ENCODE measurements at regions not wholly inside any gene's neighbourhood (a gene's known extent, or its start where the extent isn't known, plus 50 kb on each side); places are given as distances from the start of the nearest gene placed in this dataset.
"Not testable (repeated sequence)": the region's sequence is repeated elsewhere in the genome, so short reads cannot be mapped to it uniquely, and the experiment has no call there.

DNA sequence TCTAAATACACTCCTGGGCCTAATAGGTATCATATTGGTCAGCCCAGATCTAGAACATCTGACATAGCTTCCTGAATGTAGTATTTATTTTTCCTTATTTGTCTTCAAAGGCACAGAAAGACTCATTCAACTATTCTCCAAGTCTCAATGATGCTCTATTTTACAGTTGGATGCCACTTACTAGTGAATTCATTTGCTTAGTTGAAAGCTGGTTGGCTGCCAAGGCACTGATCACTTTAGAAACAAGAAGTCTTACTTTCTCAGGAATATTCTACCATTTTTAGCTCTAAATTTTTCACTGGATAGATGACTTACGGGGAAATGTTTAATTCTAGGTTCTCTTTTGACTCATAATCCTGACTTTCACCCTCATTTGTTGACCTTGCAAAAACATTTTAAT is 863.4 kb downstream of the SORCS1 start:
- WGBS: 92% methylated on average over 1 of the region's 1 CpG
- H3K9ac ChIP-seq (ENCODE audit: low read depth, low read length): no peak overlapping the region
- H3K27me3 ChIP-seq (ENCODE audit: insufficient read depth, low read length): no peaks in the 10 kb centered on the region
- no peaks in the 10 kb centered on the region for H3K9me3 ChIP-seq (ENCODE audit: insufficient read depth, low read depth, low read length)
- H3K27ac ChIP-seq (ENCODE audit: low read depth, low read length): no peak overlapping the region
- no peaks in the 10 kb centered on the region for H3K4me1 ChIP-seq (ENCODE audit: insufficient read depth, low read length)
- no peak overlapping the region for H3K4me3 ChIP-seq (ENCODE audit: low read length)
- H3K36me3 ChIP-seq (ENCODE audit: insufficient read depth, low read length): no peaks in the 10 kb centered on the region

DNA sequence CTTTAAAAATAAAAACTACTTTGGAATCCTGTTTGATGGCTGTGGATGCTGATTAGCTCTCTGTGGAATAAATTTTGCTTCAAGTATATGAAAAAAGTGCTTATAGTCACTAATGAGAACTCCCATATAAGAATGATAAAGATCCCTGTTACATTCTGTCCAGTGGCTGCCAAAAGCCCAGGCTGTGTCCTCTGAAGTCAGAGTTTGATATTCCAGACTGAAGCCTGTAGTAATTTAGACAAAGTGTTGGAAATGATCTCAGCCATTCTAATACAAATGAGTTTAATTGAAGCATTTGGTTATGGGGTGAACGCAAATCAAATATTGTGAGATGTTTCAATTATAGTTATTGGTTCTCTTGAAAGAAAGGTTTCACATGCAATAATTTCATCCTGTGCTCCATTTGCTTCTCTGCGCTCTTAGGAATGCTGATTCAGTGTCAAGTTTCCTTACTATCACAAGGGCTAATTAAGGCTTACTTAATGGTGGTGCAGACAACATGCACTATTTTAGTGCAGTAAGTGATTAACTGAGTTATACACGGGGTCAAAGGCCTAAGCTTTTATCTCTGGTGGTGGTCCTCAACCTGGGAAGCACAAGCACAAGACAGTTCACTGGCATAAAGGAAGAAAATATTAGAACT is 867.6 kb downstream of the SORCS1 start:
- no peak overlapping the region for H3K27ac ChIP-seq (ENCODE audit: low read depth, low read length)
- no peaks in the 10 kb centered on the region for H3K9me3 ChIP-seq (ENCODE audit: insufficient read depth, low read depth, low read length)
- WGBS: 78% methylated on average over 3 of the region's 3 CpGs
- H3K9ac ChIP-seq (ENCODE audit: low read depth, low read length): no peak overlapping the region
- peaks cover 10% of the 10 kb centered on the region for H3K4me1 ChIP-seq (ENCODE audit: insufficient read depth, low read length)
- no peaks in the 10 kb centered on the region for H3K27me3 ChIP-seq (ENCODE audit: insufficient read depth, low read length)
- no peak overlapping the region for H3K4me3 ChIP-seq (ENCODE audit: low read length)
- no peaks in the 10 kb centered on the region for H3K36me3 ChIP-seq (ENCODE audit: insufficient read depth, low read length)

DNA sequence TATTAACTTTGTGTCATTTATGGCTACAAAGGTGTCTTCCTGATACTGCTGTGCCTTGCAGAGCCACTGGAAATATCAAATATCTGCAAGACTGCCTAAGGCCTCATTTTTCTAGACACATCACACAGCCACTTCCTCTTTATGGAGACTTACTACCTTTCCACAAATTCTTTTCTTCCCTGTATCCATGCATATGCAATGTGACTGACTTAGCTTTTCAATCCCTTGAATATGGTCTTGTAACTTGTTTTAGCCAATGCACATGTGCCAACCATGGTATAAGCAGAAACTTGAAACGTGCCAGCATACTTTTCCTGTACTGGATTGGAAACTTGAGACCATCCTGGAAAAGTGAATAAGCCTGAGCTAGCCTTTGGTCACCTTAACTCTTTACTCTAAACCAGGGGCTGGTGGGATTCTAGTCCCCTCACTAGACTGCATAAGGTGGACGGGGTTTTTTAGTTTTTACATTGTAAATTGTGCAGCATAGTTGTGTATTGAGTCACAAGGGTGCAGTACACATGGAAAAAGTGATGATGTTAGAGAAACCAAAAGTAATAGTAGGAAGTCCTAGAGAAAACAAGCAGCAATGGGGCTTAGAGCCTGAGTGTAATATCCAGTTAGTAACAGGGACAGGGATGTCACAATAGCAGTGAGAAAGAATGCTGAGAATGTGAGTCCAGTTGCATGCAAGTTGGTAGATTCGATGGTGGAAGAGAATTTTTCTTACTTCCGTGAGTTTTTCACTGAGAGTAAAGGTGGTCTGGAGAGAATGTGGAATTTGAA is 879.5 kb downstream of the SORCS1 start:
- H3K36me3 ChIP-seq (ENCODE audit: insufficient read depth, low read length): no peaks in the 10 kb centered on the region
- no peak overlapping the region for H3K4me3 ChIP-seq (ENCODE audit: low read length)
- H3K9me3 ChIP-seq (ENCODE audit: insufficient read depth, low read depth, low read length): no peaks in the 10 kb centered on the region
- peaks cover 8% of the 10 kb centered on the region; the same call in 1 of the 2 replicates for H3K4me1 ChIP-seq (ENCODE audit: insufficient read depth, low read length)
- H3K27ac ChIP-seq (ENCODE audit: low read depth, low read length): no peak overlapping the region
- no peak overlapping the region for H3K9ac ChIP-seq (ENCODE audit: low read depth, low read length)
- no peaks in the 10 kb centered on the region for H3K27me3 ChIP-seq (ENCODE audit: insufficient read depth, low read length)
- 86% methylated on average over 4 of the region's 4 CpGs for WGBS

DNA sequence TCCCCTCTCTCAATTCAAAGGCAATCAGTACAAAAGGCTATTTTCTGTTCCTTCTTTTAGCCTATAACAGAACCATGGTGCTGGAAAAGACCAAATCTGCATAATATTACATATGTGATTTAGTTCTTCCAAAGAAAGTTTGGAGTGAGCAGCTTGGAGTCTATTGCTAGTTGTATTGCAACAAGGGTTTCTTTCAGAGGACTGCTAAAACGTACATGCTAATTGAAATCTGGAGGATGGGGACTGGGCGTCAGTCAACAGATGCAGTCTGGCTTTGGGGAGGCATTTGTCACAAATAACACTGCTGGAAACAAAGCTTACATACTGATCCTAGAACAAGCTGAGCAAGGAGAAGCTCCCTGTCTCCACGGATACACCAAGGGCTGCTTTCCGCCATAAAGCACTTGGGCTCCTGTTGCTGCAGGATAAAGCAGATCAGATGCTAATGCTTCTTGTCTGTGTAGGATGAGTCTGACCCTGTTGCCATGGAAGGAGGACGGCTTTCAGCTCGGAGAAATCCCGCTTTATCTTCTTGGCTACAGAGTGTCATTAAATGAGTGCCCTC is 883.5 kb downstream of the SORCS1 start:
- Histone ChIP-seq H3K27ac (ENCODE audit: low read depth, low read length) (no peak overlapping the region), H3K4me3 (ENCODE audit: low read length) (no peak overlapping the region), H3K9ac (ENCODE audit: low read depth, low read length) (no peak overlapping the region), H3K4me1 (ENCODE audit: insufficient read depth, low read length) (peaks cover 8% of the 10 kb centered on the region; the same call in 1 of the 2 replicates), H3K27me3 (ENCODE audit: insufficient read depth, low read length) (no peaks in the 10 kb centered on the region), H3K9me3 (ENCODE audit: insufficient read depth, low read depth, low read length) (no peaks in the 10 kb centered on the region), H3K36me3 (ENCODE audit: insufficient read depth, low read length) (no peaks in the 10 kb centered on the region)
- WGBS: 78% methylated on average over 7 of the region's 7 CpGs

DNA sequence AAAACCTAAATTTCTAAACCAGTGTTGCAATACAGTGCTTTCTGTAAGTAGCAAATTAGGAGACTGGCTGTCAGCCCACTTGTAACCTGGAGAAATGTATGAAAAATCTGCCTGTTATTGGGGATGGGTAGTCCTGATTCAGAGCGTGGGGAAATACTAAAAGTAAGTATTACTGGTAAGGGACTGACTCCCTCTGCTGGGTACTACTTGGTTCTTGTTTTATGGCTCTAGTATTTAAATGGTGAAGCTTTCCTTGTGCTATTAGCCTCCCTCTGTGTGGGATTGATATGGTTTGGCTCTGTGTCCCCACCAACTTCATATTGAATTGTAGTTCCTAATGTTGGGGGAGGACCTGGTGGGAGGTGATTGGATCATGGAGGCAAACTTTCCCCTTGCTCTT is 886.1 kb downstream of the SORCS1 start:
- no peaks in the 10 kb centered on the region for H3K9me3 ChIP-seq (ENCODE audit: insufficient read depth, low read depth, low read length)
- WGBS: 62% methylated on average over 1 of the region's 1 CpG
- H3K27ac ChIP-seq (ENCODE audit: low read depth, low read length): no peak overlapping the region
- H3K27me3 ChIP-seq (ENCODE audit: insufficient read depth, low read length): no peaks in the 10 kb centered on the region
- no peak overlapping the region for H3K4me3 ChIP-seq (ENCODE audit: low read length)
- no peaks in the 10 kb centered on the region for H3K36me3 ChIP-seq (ENCODE audit: insufficient read depth, low read length)
- H3K4me1 ChIP-seq (ENCODE audit: insufficient read depth, low read length): no peaks in the 10 kb centered on the region
- no peak overlapping the region for H3K9ac ChIP-seq (ENCODE audit: low read depth, low read length)

DNA sequence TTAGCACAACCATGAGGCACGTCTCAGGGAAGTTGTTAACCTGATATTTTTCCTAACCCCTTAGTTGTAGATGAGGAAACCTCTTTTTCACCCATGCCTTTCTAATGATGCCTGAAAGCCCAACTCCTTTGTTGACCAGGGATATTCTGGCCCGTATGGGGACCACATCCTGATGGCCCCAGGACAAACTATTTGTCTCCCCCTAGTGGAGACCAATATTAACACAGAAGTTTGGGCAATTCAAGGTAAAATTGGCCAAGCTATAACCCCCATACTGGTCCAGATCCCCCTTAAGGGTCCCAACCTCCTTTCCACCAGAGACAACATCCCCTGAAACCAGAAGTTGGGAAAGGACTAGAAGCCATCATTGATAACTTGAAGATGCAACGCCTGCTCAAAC is 893.3 kb downstream of the SORCS1 start:
- 85% methylated on average over 3 of the region's 3 CpGs for WGBS
- H3K27me3 ChIP-seq (ENCODE audit: insufficient read depth, low read length): no peaks in the 10 kb centered on the region
- no peak overlapping the region for H3K4me3 ChIP-seq (ENCODE audit: low read length)

DNA sequence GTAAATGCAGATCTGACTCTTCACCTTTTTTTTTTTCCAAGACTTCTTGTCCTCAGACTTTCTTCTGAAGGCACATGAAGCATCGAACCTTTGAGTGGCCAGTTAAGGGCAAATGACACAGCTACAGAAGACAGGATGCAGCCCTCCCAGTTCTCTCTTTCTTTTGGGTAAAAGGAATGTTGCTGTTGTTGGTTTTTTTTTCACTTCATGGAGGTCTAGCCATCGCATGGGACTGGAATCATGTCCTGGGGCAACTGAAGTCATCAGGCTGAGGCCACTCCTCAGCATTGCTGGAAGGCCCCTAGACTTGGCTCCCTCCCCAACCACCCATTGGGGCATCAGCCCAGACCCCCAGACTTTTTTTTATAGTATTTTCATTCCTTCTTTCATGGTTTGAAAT is 896.5 kb downstream of the SORCS1 start:
- no peak overlapping the region for H3K9ac ChIP-seq (ENCODE audit: low read depth, low read length)
- H3K4me3 ChIP-seq (ENCODE audit: low read length): no peak overlapping the region
- H3K27ac ChIP-seq (ENCODE audit: low read depth, low read length): no peak overlapping the region
- H3K36me3 ChIP-seq (ENCODE audit: insufficient read depth, low read length): no peaks in the 10 kb centered on the region
- no peaks in the 10 kb centered on the region for H3K4me1 ChIP-seq (ENCODE audit: insufficient read depth, low read length)
- no peaks in the 10 kb centered on the region for H3K27me3 ChIP-seq (ENCODE audit: insufficient read depth, low read length)
- H3K9me3 ChIP-seq (ENCODE audit: insufficient read depth, low read depth, low read length): no peaks in the 10 kb centered on the region
- WGBS: 80% methylated on average over 2 of the region's 2 CpGs

More for the DNA sequence above, 893.3 kb downstream of the SORCS1 start:
- H3K27ac ChIP-seq (ENCODE audit: low read depth, low read length): no peak overlapping the region
- no peaks in the 10 kb centered on the region for H3K9me3 ChIP-seq (ENCODE audit: insufficient read depth, low read depth, low read length)
- H3K9ac ChIP-seq (ENCODE audit: low read depth, low read length): no peak overlapping the region
- no peaks in the 10 kb centered on the region for H3K36me3 ChIP-seq (ENCODE audit: insufficient read depth, low read length)
- H3K4me1 ChIP-seq (ENCODE audit: insufficient read depth, low read length): no peaks in the 10 kb centered on the region

DNA sequence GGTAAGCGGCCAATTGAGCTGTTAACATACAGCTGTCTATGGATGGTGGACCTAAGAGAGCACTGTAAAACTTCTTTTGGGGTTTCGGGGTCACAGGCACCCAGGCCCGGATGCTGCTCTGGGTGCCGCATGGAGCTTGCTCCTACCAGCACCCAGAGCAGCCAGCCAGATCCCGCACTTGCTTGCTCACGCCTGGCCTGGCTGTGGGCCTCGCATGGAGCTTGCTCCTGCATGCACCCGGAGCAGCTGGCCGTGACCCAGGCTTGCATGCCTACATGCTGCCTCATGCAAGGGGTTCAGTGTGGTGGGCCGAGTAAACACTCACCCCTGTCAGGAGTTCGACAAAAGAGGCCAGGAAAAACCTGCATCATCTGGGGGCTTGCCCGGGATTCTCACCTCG is 896.9 kb downstream of the SORCS1 start:
- H3K4me3 ChIP-seq (ENCODE audit: low read length): no peak overlapping the region
- WGBS: 88% methylated on average over 13 of the region's 13 CpGs
- no peaks in the 10 kb centered on the region for H3K27me3 ChIP-seq (ENCODE audit: insufficient read depth, low read length)
- no peak overlapping the region for H3K27ac ChIP-seq (ENCODE audit: low read depth, low read length)
- no peaks in the 10 kb centered on the region for H3K36me3 ChIP-seq (ENCODE audit: insufficient read depth, low read length)
- H3K9ac ChIP-seq (ENCODE audit: low read depth, low read length): no peak overlapping the region
- H3K9me3 ChIP-seq (ENCODE audit: insufficient read depth, low read depth, low read length): no peaks in the 10 kb centered on the region
- no peaks in the 10 kb centered on the region for H3K4me1 ChIP-seq (ENCODE audit: insufficient read depth, low read length)

DNA sequence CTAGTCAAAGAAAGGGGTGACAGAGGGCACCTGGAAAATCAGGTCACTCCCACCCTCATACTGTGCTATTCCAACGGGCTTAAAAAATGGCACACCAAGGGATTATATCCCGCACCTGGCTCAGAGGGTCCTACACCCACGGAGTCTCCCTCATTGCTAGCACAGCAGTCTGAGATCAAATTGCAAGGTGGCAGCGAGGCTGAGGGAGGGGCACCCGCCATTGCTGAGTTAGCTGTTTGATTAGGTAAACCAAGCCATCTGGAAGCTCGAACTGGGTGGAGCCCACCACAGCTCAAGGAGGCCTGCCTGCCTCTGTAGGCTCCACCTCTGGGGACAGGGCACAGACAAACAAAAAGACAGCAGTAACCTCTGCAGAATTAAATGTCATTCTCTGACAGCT is 907.1 kb downstream of the SORCS1 start:
- H3K27me3 ChIP-seq (ENCODE audit: insufficient read depth, low read length); H3K4me1 ChIP-seq (ENCODE audit: insufficient read depth, low read length); H3K4me3 ChIP-seq (ENCODE audit: low read length); H3K9me3 ChIP-seq (ENCODE audit: insufficient read depth, low read depth, low read length); H3K27ac ChIP-seq (ENCODE audit: low read depth, low read length); H3K9ac ChIP-seq (ENCODE audit: low read depth, low read length); H3K36me3 ChIP-seq (ENCODE audit: insufficient read depth, low read length): not testable (repeated sequence)
- 90% methylated on average over 6 of the region's 6 CpGs for WGBS

DNA sequence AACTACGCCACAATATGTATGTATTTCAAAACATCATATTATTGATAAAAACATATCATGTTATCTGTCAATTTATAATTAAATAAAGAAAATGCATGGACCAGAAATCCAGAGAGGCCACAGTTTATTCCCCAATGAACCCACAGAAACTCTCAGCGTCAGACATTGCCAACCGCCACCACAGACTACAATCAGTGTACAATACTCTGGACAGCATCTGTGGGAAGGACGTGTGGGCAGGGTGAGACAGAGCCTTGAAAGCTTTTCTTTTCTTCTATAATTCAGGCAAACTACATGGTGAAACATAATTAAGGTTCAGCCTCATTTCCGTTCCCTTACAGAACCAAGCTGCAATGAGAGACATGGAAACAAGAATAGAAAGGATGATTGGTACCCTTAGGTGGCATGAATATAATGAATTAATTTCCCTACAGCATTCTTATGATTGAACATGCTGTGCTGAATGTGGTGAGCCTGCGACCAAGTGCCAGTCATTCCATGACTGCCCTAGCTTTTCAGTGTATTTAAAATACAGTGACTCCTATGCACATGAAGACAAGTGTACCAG is 909.3 kb downstream of the SORCS1 start:
- H3K36me3 ChIP-seq (ENCODE audit: insufficient read depth, low read length): no peaks in the 10 kb centered on the region
- WGBS: 88% methylated on average over 5 of the region's 6 CpGs

DNA sequence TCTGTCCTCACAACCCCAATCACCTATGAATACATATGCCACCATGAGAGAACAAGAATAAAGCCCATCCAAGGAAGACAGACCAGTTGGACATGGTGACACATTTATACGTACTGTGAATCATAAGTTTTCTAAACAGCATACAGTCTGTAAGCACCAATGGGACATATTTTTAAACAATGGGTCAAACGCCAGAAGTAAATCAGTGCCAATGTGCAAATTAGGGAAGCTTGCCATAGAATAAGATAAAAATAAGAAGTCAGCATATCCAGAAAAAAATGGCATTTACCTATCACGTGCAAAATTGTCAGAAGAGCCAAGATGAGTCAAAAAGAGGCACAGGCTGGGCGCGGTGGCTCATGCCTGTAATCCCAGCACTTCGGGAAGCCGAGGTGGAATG is 910.4 kb downstream of the SORCS1 start:
- Histone ChIP-seq H3K9me3 (ENCODE audit: insufficient read depth, low read depth, low read length) (no peaks in the 10 kb centered on the region), H3K4me1 (ENCODE audit: insufficient read depth, low read length) (no peaks in the 10 kb centered on the region), H3K9ac (ENCODE audit: low read depth, low read length) (no peak overlapping the region), H3K27ac (ENCODE audit: low read depth, low read length) (no peak overlapping the region), H3K36me3 (ENCODE audit: insufficient read depth, low read length) (no peaks in the 10 kb centered on the region), H3K27me3 (ENCODE audit: insufficient read depth, low read length) (no peaks in the 10 kb centered on the region), H3K4me3 (ENCODE audit: low read length) (no peak overlapping the region)
- WGBS: 79% methylated on average over 7 of the region's 7 CpGs

More for the DNA sequence above, 909.3 kb downstream of the SORCS1 start:
- H3K4me1 ChIP-seq (ENCODE audit: insufficient read depth, low read length): no peaks in the 10 kb centered on the region
- no peaks in the 10 kb centered on the region for H3K9me3 ChIP-seq (ENCODE audit: insufficient read depth, low read depth, low read length)
- H3K27ac ChIP-seq (ENCODE audit: low read depth, low read length): no peak overlapping the region
- H3K27me3 ChIP-seq (ENCODE audit: insufficient read depth, low read length): no peaks in the 10 kb centered on the region
- no peak overlapping the region for H3K9ac ChIP-seq (ENCODE audit: low read depth, low read length)
- no peak overlapping the region for H3K4me3 ChIP-seq (ENCODE audit: low read length)

Data from HUES64 (cell line).